ENCODE measurements at regions not wholly inside any gene's neighbourhood (a gene's known extent, or its start where the extent isn't known, plus 50 kb on each side); places are given as distances from the start of the nearest gene placed in this dataset.

GRCh38 chr4:126027601-126028000 lies 712.8 kb downstream of the FAT4 start:
- no peak for TF ChIP-seq POLR2A (IDR thresholded peaks at IDR 0.05)
- TF ChIP-seq CTCF (IDR thresholded peaks at IDR 0.05): no peak
- intact Hi-C loops (cut with DNase I; ENCODE audit: low total_unique reads): no loop called here
- H3K4me3 ChIP-seq (ENCODE audit: low read depth, poor library complexity, severe bottlenecking): no peak overlapping the region
- DNase-seq (ENCODE audit: low spot score in 2 of 2): no peak
- WGBS, 2 donors: 58 to 74% methylated on average over 2 of the region's 2 CpGs

- intact Hi-C loops (cut with DNase I; ENCODE audit: low total_unique reads): no loop called here
- no peak for DNase-seq (ENCODE audit: low spot score in 2 of 2)
- H3K4me3 ChIP-seq (ENCODE audit: low read depth, poor library complexity, severe bottlenecking): no peak overlapping the region
- TF ChIP-seq POLR2A (IDR thresholded peaks at IDR 0.05): no peak
- no peak for TF ChIP-seq CTCF (IDR thresholded peaks at IDR 0.05)
Measured at GRCh38 chr4:126028876-126029275, 714.1 kb downstream of the FAT4 start.

- WGBS, 2 donors: 37 to 58% methylated on average over 2 of the region's 2 CpGs
- DNase-seq (ENCODE audit: low spot score in 2 of 2): no peak
- no peak overlapping the region for H3K4me3 ChIP-seq (ENCODE audit: low read depth, poor library complexity, severe bottlenecking)
- TF ChIP-seq CTCF (IDR thresholded peaks at IDR 0.05) (no peak), POLR2A (IDR thresholded peaks at IDR 0.05) (no peak)
- intact Hi-C loops (cut with DNase I; ENCODE audit: low total_unique reads): no loop called here
Measured at GRCh38 chr4:126037231-126037630, 722.5 kb downstream of the FAT4 start.

GRCh38 chr4:126038502-126039144 lies 723.9 kb downstream of the FAT4 start:
- H3K4me3 ChIP-seq (ENCODE audit: low read depth, poor library complexity, severe bottlenecking): no peak overlapping the region
- WGBS, 2 donors: 47 to 55% methylated on average over 2 of the region's 2 CpGs
- TF ChIP-seq CTCF (IDR thresholded peaks at IDR 0.05): no peak
- no peak for TF ChIP-seq POLR2A (IDR thresholded peaks at IDR 0.05)
- DNase-seq (ENCODE audit: low spot score in 2 of 2): no peak
- intact Hi-C loops (cut with DNase I; ENCODE audit: low total_unique reads): no loop called here

- H3K4me3 ChIP-seq (ENCODE audit: low read depth, poor library complexity, severe bottlenecking): no peak overlapping the region
- WGBS, 2 donors: 63 to 67% methylated on average over 2 of the region's 2 CpGs
- no peak for DNase-seq (ENCODE audit: low spot score in 2 of 2)
- intact Hi-C loops (cut with DNase I; ENCODE audit: low total_unique reads): no loop called here
- no peak for TF ChIP-seq CTCF (IDR thresholded peaks at IDR 0.05)
- TF ChIP-seq POLR2A (IDR thresholded peaks at IDR 0.05): no peak
Measured at GRCh38 chr4:126046081-126046614, 731.4 kb downstream of the FAT4 start.

- TF ChIP-seq POLR2A (IDR thresholded peaks at IDR 0.05) (no peak), CTCF (IDR thresholded peaks at IDR 0.05) (no peak)
- no peak for DNase-seq (ENCODE audit: low spot score in 2 of 2)
- intact Hi-C loops (cut with DNase I; ENCODE audit: low total_unique reads): no loop called here
- H3K4me3 ChIP-seq (ENCODE audit: low read depth, poor library complexity, severe bottlenecking): no peak overlapping the region
- WGBS, 2 donors: 89% methylated on average over 1 of the region's 1 CpG
Measured at GRCh38 chr4:126047114-126047513, 732.4 kb downstream of the FAT4 start.

All from lower leg skin (tissue), 4 donors.